H9 (cell line): ENCODE measurements at regions not wholly inside any gene's neighbourhood (a gene's known extent, or its start where the extent isn't known, plus 50 kb on each side); places are given as distances from the start of the nearest gene placed in this dataset.

Experiments
- DNase-seq: peaks from one replicate; pipeline ENCODE4 v3.0.0-alpha.2; 2017
- H2AFZ ChIP-seq: one replicate; pipeline ENCODE4 v1.6.1; 2013; ENCODE audit warnings: mild to moderate bottlenecking, low read length, control low read depth, moderate library complexity
- H2AK5ac ChIP-seq: 2 replicates; pipeline ENCODE4 v1.6.1; 2013; ENCODE audit warnings: low read length, control low read depth, mixed read lengths; ENCODE audit not compliant: insufficient read length
- H2BK120ac ChIP-seq: one replicate; pipeline ENCODE4 v1.6.1; 2013; ENCODE audit warnings: low read depth, mild to moderate bottlenecking, low read length, control low read depth, inconsistent platforms; ENCODE audit not compliant: poor library complexity, severe bottlenecking
- H2BK12ac ChIP-seq: 2 replicates; pipeline ENCODE4 v1.6.1; 2013; ENCODE audit warnings: low read length, control low read depth, mixed read lengths, low read depth; ENCODE audit not compliant: insufficient read length
- H2BK15ac ChIP-seq: 2 replicates; pipeline ENCODE4 v1.6.1; 2013; ENCODE audit warnings: low read depth, low read length, control low read depth
- H2BK20ac ChIP-seq: one replicate; pipeline ENCODE4 v1.6.1; 2013; ENCODE audit warnings: low read depth, mild to moderate bottlenecking, low read length, control low read depth, inconsistent platforms; ENCODE audit not compliant: poor library complexity, severe bottlenecking
- H2BK5ac ChIP-seq: 2 replicates; pipeline ENCODE4 v1.6.1; 2013; ENCODE audit warnings: low read length, control low read depth, mixed read lengths; ENCODE audit not compliant: insufficient read length
- H3K14ac ChIP-seq: 2 replicates; pipeline ENCODE4 v1.6.1; 2013; ENCODE audit warnings: low read length, control low read depth; ENCODE audit not compliant: insufficient read depth
- H3K18ac ChIP-seq: 2 replicates; pipeline ENCODE4 v1.6.1; 2013; ENCODE audit warnings: low read depth, mild to moderate bottlenecking, mixed read lengths, low read length, control low read depth; ENCODE audit not compliant: insufficient read length
- H3K23ac ChIP-seq: 2 replicates; pipeline ENCODE4 v1.6.1; 2013; ENCODE audit warnings: low read length, control low read depth, mixed read lengths, low read depth; ENCODE audit not compliant: insufficient read length
- H3K23me2 ChIP-seq: 2 replicates; pipeline ENCODE4 v1.6.1; 2013; ENCODE audit warnings: low read depth, mild to moderate bottlenecking, mixed read lengths, low read length, control low read depth; ENCODE audit not compliant: insufficient read length, poor library complexity, severe bottlenecking
- H3K27ac ChIP-seq: 2 replicates; pipeline ENCODE4 v1.5.1; 2013; ENCODE audit warnings: low read length, control low read depth, mixed read lengths, low read depth; ENCODE audit not compliant: insufficient read length
- H3K27me3 ChIP-seq: 2 replicates; pipeline ENCODE4 v1.6.1; 2013; ENCODE audit warnings: low read length, control low read depth, inconsistent platforms; ENCODE audit not compliant: insufficient read depth
- H3K4ac ChIP-seq: 2 replicates; pipeline ENCODE4 v1.6.1; 2013; ENCODE audit warnings: low read depth, mild to moderate bottlenecking, control low read depth, inconsistent platforms, low read length, moderate library complexity
- H3K4me1 ChIP-seq: 2 replicates; pipeline ENCODE4 v1.6.1; 2013; ENCODE audit warnings: low read length, control low read depth, inconsistent platforms; ENCODE audit not compliant: insufficient read depth
- H3K4me2 ChIP-seq: 2 replicates; pipeline ENCODE4 v1.6.1; 2013; ENCODE audit warnings: low read length, control low read depth, mixed read lengths; ENCODE audit not compliant: insufficient read length, insufficient read depth
- H3K56ac ChIP-seq: 2 replicates; pipeline ENCODE4 v1.6.1; 2013; ENCODE audit warnings: low read depth, mild to moderate bottlenecking, mixed read lengths, low read length, control low read depth; ENCODE audit not compliant: insufficient read length
- H3K79me1 ChIP-seq: 2 replicates; pipeline ENCODE4 v1.6.1; 2013; ENCODE audit warnings: low read depth, mild to moderate bottlenecking, moderate library complexity, low read length, control low read depth, inconsistent platforms; ENCODE audit not compliant: insufficient read depth, poor library complexity, severe bottlenecking
- H3K79me2 ChIP-seq: 2 replicates; pipeline ENCODE4 v1.6.1; 2013; ENCODE audit warnings: low read length, control low read depth, inconsistent platforms; ENCODE audit not compliant: insufficient read depth
- H3K9ac ChIP-seq: 2 replicates; pipeline ENCODE4 v1.6.1; 2013; ENCODE audit warnings: low read length, control low read depth, mixed read lengths; ENCODE audit not compliant: insufficient read length; ENCODE audit errors: extremely low read depth
- H3K9me3 ChIP-seq: one replicate; pipeline ENCODE4 v1.6.1; 2013; ENCODE audit warnings: low read depth, low read length, inconsistent platforms; ENCODE audit not compliant: control insufficient read depth
- H3T11ph ChIP-seq: one replicate; pipeline ENCODE4 v1.6.1; 2013; ENCODE audit warnings: mild to moderate bottlenecking, low read length, control low read depth, inconsistent platforms
- H4K20me1 ChIP-seq: one replicate; pipeline ENCODE4 v1.6.1; 2013; ENCODE audit not compliant: control insufficient read depth, insufficient read length, insufficient read depth
- H4K5ac ChIP-seq: 2 replicates; pipeline ENCODE4 v1.6.1; 2013; ENCODE audit warnings: low read depth, mild to moderate bottlenecking, mixed read lengths, low read length, control low read depth; ENCODE audit not compliant: insufficient read length
- H4K8ac ChIP-seq: replicated peaks from 2 replicates; pipeline ENCODE4 v1.6.1; 2013; ENCODE audit warnings: low read length, control low read depth, mixed read lengths, low read depth; ENCODE audit not compliant: insufficient read length
- H4K91ac ChIP-seq: 2 replicates; pipeline ENCODE4 v1.6.1; 2013; ENCODE audit warnings: low read depth, mild to moderate bottlenecking, moderate library complexity, mixed read lengths, low read length, control low read depth; ENCODE audit not compliant: insufficient read length
- H3K27ac Mint-ChIP-seq, 3 experiments: 2 replicates in 2 of 3; 3 replicates in 1 of 3; pipeline ENCODE4 v1.8.0; 2020 to 2021; ENCODE audit warnings: mixed read lengths in 3 of 3, mild to moderate bottlenecking in 1 of 3, moderate library complexity in 1 of 3
- H3K27me3 Mint-ChIP-seq: 2 replicates; pipeline ENCODE4 v1.8.0; 2021; ENCODE audit warnings: low read depth, mild to moderate bottlenecking, moderate library complexity, mixed read lengths
- H3K36me3 Mint-ChIP-seq, 3 experiments: 2 replicates in 2 of 3; 3 replicates in 1 of 3; pipeline ENCODE4 v1.8.0; 2020 to 2021; ENCODE audit warnings: low read depth in 3 of 3, mixed read lengths in 3 of 3; ENCODE audit not compliant: insufficient read depth in 1 of 3
- H3K4me1 Mint-ChIP-seq, 2 experiments: 2 replicates each; pipeline ENCODE4 v1.8.0; 2020; ENCODE audit warnings: mixed read lengths in 2 of 2
- H3K4me3 Mint-ChIP-seq, 2 experiments: 2 replicates in 1 of 2; 3 replicates in 1 of 2; pipeline ENCODE4 v1.8.0; 2020 to 2021; ENCODE audit warnings: mild to moderate bottlenecking in 2 of 2, mixed read lengths in 2 of 2, moderate library complexity in 1 of 2
- H3K9me3 Mint-ChIP-seq, 2 experiments: 2 replicates in 1 of 2; 3 replicates in 1 of 2; pipeline ENCODE4 v1.8.0; 2020; ENCODE audit warnings: mild to moderate bottlenecking in 2 of 2, mixed read lengths in 2 of 2, moderate library complexity in 1 of 2
- WGBS: extraction: QIAGEN DNeasy Blood & Tissue Kit; methylation state at CpG from one replicate; pipeline ENCODE4 v1.1.7; 2013; ENCODE audit warnings: missing lambda C conversion rate, low lambda C conversion rate, mixed read lengths; ENCODE audit not compliant: insufficient read length; ENCODE audit errors: extremely low coverage; 5-methylcytosine and 5-hydroxymethylcytosine counted together
- TF ChIP-seq, protein P1 (sequence below): fragments of 200-600 bp; sonication (generic); conservative IDR thresholded peaks from 3 replicates; pipeline ENCODE4 v1.8.0; 2021; ENCODE audit warnings: antibody characterized with exemption, mild to moderate bottlenecking

GRCh38 chr16:8493972-8494371 is 96.3 kb downstream of the TMEM114 start:
- Histone ChIP-seq H4K5ac (no peak overlapping the region), H3K4me2 (no peak overlapping the region), H3K14ac (no peak overlapping the region), H3K27me3 (no peaks in the 10 kb centered on the region), H3K23me2 (no peaks in the 10 kb centered on the region), H2AFZ (no peak overlapping the region), H3K4ac (no peak overlapping the region), H3K9me3 (no peaks in the 10 kb centered on the region), H3K9ac (no peak overlapping the region), H2BK120ac (no peak overlapping the region), H3K18ac (no peak overlapping the region), H3T11ph (no peak overlapping the region), H3K27ac (no peak overlapping the region), H4K8ac (no peak overlapping the region), H2BK12ac (no peak overlapping the region), H4K91ac (no peak overlapping the region), H2BK5ac (no peak overlapping the region), H2BK20ac (no peak overlapping the region), H3K79me2 (no peaks in the 10 kb centered on the region), H2BK15ac (no peak overlapping the region), H3K23ac (no peak overlapping the region), H3K4me1 (no peaks in the 10 kb centered on the region), H2AK5ac (no peak overlapping the region), H3K79me1 (no peaks in the 10 kb centered on the region), H4K20me1 (no peaks in the 10 kb centered on the region), H3K56ac (no peak overlapping the region)
- DNase-seq = peak; percentile 37
- H3K27ac Mint-ChIP-seq = peak overlapping the region in 1 of 3 experiments; percentile 11; a peak in 2 of 7 replicates
- WGBS = no CpG with 5 or more reads among the region's 1 CpG
- H3K36me3 Mint-ChIP-seq = no peaks in the 10 kb centered on the region
- TF ChIP-seq, protein P1, sequence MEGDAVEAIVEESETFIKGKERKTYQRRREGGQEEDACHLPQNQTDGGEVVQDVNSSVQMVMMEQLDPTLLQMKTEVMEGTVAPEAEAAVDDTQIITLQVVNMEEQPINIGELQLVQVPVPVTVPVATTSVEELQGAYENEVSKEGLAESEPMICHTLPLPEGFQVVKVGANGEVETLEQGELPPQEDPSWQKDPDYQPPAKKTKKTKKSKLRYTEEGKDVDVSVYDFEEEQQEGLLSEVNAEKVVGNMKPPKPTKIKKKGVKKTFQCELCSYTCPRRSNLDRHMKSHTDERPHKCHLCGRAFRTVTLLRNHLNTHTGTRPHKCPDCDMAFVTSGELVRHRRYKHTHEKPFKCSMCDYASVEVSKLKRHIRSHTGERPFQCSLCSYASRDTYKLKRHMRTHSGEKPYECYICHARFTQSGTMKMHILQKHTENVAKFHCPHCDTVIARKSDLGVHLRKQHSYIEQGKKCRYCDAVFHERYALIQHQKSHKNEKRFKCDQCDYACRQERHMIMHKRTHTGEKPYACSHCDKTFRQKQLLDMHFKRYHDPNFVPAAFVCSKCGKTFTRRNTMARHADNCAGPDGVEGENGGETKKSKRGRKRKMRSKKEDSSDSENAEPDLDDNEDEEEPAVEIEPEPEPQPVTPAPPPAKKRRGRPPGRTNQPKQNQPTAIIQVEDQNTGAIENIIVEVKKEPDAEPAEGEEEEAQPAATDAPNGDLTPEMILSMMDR = peak; percentile 53
- H3K27me3 Mint-ChIP-seq = peaks cover 39% of the 10 kb centered on the region
- H3K4me3 Mint-ChIP-seq = 0 out of 5 replicates have a peak overlapping the region, but pooled peaks of 1 of the 2 experiments have one; percentile 1
- no peaks in the 10 kb centered on the region for H3K9me3 Mint-ChIP-seq
- peaks cover 12 to 23% of the 10 kb centered on the region in 2 experiments for H3K4me1 Mint-ChIP-seq
